ENCODE measurements at regions not wholly inside any gene's neighbourhood (a gene's known extent, or its start where the extent isn't known, plus 50 kb on each side); places are given as distances from the start of the nearest gene placed in this dataset.

- Histone ChIP-seq H3K36me3 (no peaks in the 10 kb centered on the region), H3K9me3 (no peaks in the 10 kb centered on the region), H3K27ac (no peak overlapping the region), H3K27me3 (no peaks in the 10 kb centered on the region), H3K4me3 (no peak overlapping the region), H3K4me1 (no peaks in the 10 kb centered on the region)
- ATAC-seq (no peak), DNase-seq (no peak)
- TF ChIP-seq POLR2A (IDR thresholded peaks at IDR 0.05): no peak
- no peak for TF ChIP-seq CTCF (IDR thresholded peaks at IDR 0.05)
- intact Hi-C loops (cut with DNase I): no loop called here
- WGBS (ENCODE audit: insufficient coverage, low coverage, low lambda C conversion rate, missing lambda C conversion rate): 58% methylated on average over 2 of the region's 2 CpGs
Measured at GRCh38 chr12:60052483-60052882, 456.7 kb downstream of the SLC16A7 start.

GRCh38 chr12:60059180-60059579, 463.4 kb downstream of the SLC16A7 start:
- Histone ChIP-seq H3K4me3 (no peak overlapping the region), H3K9me3 (no peaks in the 10 kb centered on the region), H3K27me3 (no peaks in the 10 kb centered on the region), H3K4me1 (no peaks in the 10 kb centered on the region), H3K27ac (no peak overlapping the region), H3K36me3 (no peaks in the 10 kb centered on the region)
- ATAC-seq: no peak
- DNase-seq: no peak
- intact Hi-C loops (cut with DNase I): no loop called here
- TF ChIP-seq POLR2A (IDR thresholded peaks at IDR 0.05) (no peak), CTCF (IDR thresholded peaks at IDR 0.05) (no peak)

GRCh38 chr12:60066655-60067054, 470.8 kb downstream of the SLC16A7 start:
- Histone ChIP-seq H3K9me3 (no peaks in the 10 kb centered on the region), H3K27me3 (no peaks in the 10 kb centered on the region), H3K27ac (no peak overlapping the region), H3K36me3 (no peaks in the 10 kb centered on the region), H3K4me1 (no peaks in the 10 kb centered on the region), H3K4me3 (no peak overlapping the region)
- WGBS (ENCODE audit: insufficient coverage, low coverage, low lambda C conversion rate, missing lambda C conversion rate): 28% methylated on average over 1 of the region's 1 CpG
- TF ChIP-seq CTCF (IDR thresholded peaks at IDR 0.05): no peak
- no peak for TF ChIP-seq POLR2A (IDR thresholded peaks at IDR 0.05)
- intact Hi-C loops (cut with DNase I): no loop called here
- DNase-seq (no peak), ATAC-seq (no peak)

GRCh38 chr12:60070552-60070951, 474.7 kb downstream of the SLC16A7 start:
- no peak for ATAC-seq
- Histone ChIP-seq H3K36me3 (no peaks in the 10 kb centered on the region), H3K27ac (no peak overlapping the region), H3K4me1 (no peaks in the 10 kb centered on the region), H3K4me3 (no peak overlapping the region), H3K27me3 (no peaks in the 10 kb centered on the region), H3K9me3 (no peaks in the 10 kb centered on the region)
- 41% methylated on average over 1 of the region's 1 CpG for WGBS (ENCODE audit: insufficient coverage, low coverage, low lambda C conversion rate, missing lambda C conversion rate)
- DNase-seq: no peak
- intact Hi-C loops (cut with DNase I): no loop called here
- TF ChIP-seq POLR2A (IDR thresholded peaks at IDR 0.05): no peak
- no peak for TF ChIP-seq CTCF (IDR thresholded peaks at IDR 0.05)

- no peaks in the 10 kb centered on the region for H3K36me3 ChIP-seq
- WGBS (ENCODE audit: insufficient coverage, low coverage, low lambda C conversion rate, missing lambda C conversion rate): 35% methylated on average over 2 of the region's 2 CpGs
- no peak for ATAC-seq
- no peak overlapping the region for H3K4me3 ChIP-seq
- no peak overlapping the region for H3K27ac ChIP-seq
- H3K9me3 ChIP-seq: no peaks in the 10 kb centered on the region
- no peak for DNase-seq
- intact Hi-C loops (cut with DNase I): no loop called here
- H3K27me3 ChIP-seq: no peaks in the 10 kb centered on the region
- no peaks in the 10 kb centered on the region for H3K4me1 ChIP-seq
- TF ChIP-seq CTCF (IDR thresholded peaks at IDR 0.05): no peak
- TF ChIP-seq POLR2A (IDR thresholded peaks at IDR 0.05): no peak
Measured at GRCh38 chr12:60071759-60072191, 475.9 kb downstream of the SLC16A7 start.

Measured in right lobe of liver (tissue), 6 donors.